ENCODE measurements at regions not wholly inside any gene's neighbourhood (a gene's known extent, or its start where the extent isn't known, plus 50 kb on each side); places are given as distances from the start of the nearest gene placed in this dataset.

GRCh38 chr15:81955382-81956062 lies 90.3 kb downstream of the MEX3B start:
- intact Hi-C loops (cut with DNase I) = no loop called here
- FAIRE-seq = no peak
- no peak for ATAC-seq
- H3K27ac ChIP-seq = no peak overlapping the region
- no peak overlapping the region for H3K4me3 ChIP-seq
- DNase-seq = no peak
- no peaks in the 10 kb centered on the region for H3K4me1 ChIP-seq
- TF ChIP-seq CTCF (IDR thresholded peaks at IDR 0.05) = no peak
- no peaks in the 10 kb centered on the region for H3K9me3 ChIP-seq
- H3K36me3 ChIP-seq = no peaks in the 10 kb centered on the region
- H3K27me3 ChIP-seq = no peaks in the 10 kb centered on the region
- WGBS, 2 donors = 83 to 90% methylated on average over 6 of the region's 6 CpGs

- WGBS, 2 donors = 84 to 86% methylated on average over 9 of the region's 9 CpGs
- Histone ChIP-seq H3K4me3 (no peak overlapping the region), H3K27ac (no peak overlapping the region), H3K36me3 (no peaks in the 10 kb centered on the region), H3K27me3 (no peaks in the 10 kb centered on the region), H3K4me1 (no peaks in the 10 kb centered on the region), H3K9me3 (no peaks in the 10 kb centered on the region)
- no peak for FAIRE-seq
- DNase-seq = no peak
- intact Hi-C loops (cut with DNase I) = no loop called here
- ATAC-seq = no peak
- TF ChIP-seq CTCF (IDR thresholded peaks at IDR 0.05) = no peak
Observed at GRCh38 chr15:81954158-81954783, 91.5 kb downstream of the MEX3B start.

GRCh38 chr15:81950841-81951414 lies 94.9 kb downstream of the MEX3B start:
- no peak for ATAC-seq

GRCh38 chr15:81948751-81949150 lies 97.1 kb downstream of the MEX3B start:
- DNase-seq = no peak
- Histone ChIP-seq H3K27ac (no peak overlapping the region), H3K9me3 (no peaks in the 10 kb centered on the region), H3K27me3 (no peaks in the 10 kb centered on the region), H3K4me1 (no peaks in the 10 kb centered on the region), H3K36me3 (no peaks in the 10 kb centered on the region), H3K4me3 (no peak overlapping the region)
- no peak for FAIRE-seq
- ATAC-seq = no peak
- 83 to 84% methylated on average over 11 of the region's 11 CpGs for WGBS, 2 donors
- TF ChIP-seq CTCF (IDR thresholded peaks at IDR 0.05) = no peak
- intact Hi-C loops (cut with DNase I) = no loop called here

More at GRCh38 chr15:81950841-81951414, 94.9 kb downstream of the MEX3B start:
- Histone ChIP-seq H3K27ac (no peak overlapping the region), H3K27me3 (no peaks in the 10 kb centered on the region), H3K9me3 (no peaks in the 10 kb centered on the region), H3K36me3 (no peaks in the 10 kb centered on the region), H3K4me3 (no peak overlapping the region), H3K4me1 (no peaks in the 10 kb centered on the region)
- WGBS, 2 donors = 59 to 63% methylated on average over 7 of the region's 7 CpGs
- no peak for FAIRE-seq
- no peak for TF ChIP-seq CTCF (IDR thresholded peaks at IDR 0.05)
- no peak for DNase-seq
- intact Hi-C loops (cut with DNase I) = no loop called here

GRCh38 chr15:81948222-81948621 lies 97.6 kb downstream of the MEX3B start:
- WGBS, 2 donors = 91 to 92% methylated on average over 8 of the region's 8 CpGs
- no peaks in the 10 kb centered on the region for H3K4me1 ChIP-seq
- intact Hi-C loops (cut with DNase I) = no loop called here
- H3K27ac ChIP-seq = no peak overlapping the region
- no peaks in the 10 kb centered on the region for H3K36me3 ChIP-seq
- DNase-seq (no peak), FAIRE-seq (no peak), ATAC-seq (no peak)
- no peak for TF ChIP-seq CTCF (IDR thresholded peaks at IDR 0.05)
- H3K9me3 ChIP-seq = no peaks in the 10 kb centered on the region
- no peak overlapping the region for H3K4me3 ChIP-seq
- H3K27me3 ChIP-seq = no peaks in the 10 kb centered on the region
